Cardiac muscle cell (in vitro differentiated cells and primary cell): ENCODE measurements at regions not wholly inside any gene's neighbourhood (a gene's known extent, or its start where the extent isn't known, plus 50 kb on each side); places are given as distances from the start of the nearest gene placed in this dataset.

Experiments
- DNase-seq, 2 donors: peaks; one replicate each; pipeline versions ENCODE4 v3.0.0 to v3.0.0-alpha.2; 2010 to 2017; ENCODE audit warnings: low read depth in 1 of 2, low spot score in 1 of 2
- H3K27ac ChIP-seq: fragments of 200-600 bp; sonication (generic); 2 replicates; pipeline ENCODE4 v1.5.1; 2016
- H3K27me3 ChIP-seq: fragments of 200-600 bp; sonication (generic); 2 replicates; pipeline ENCODE4 v1.6.0; 2016; ENCODE audit warnings: control low read depth
- H3K36me3 ChIP-seq: fragments of 200-600 bp; sonication (generic); 2 replicates; pipeline ENCODE4 v1.5.1; 2016; ENCODE audit warnings: control low read depth
- H3K4me1 ChIP-seq: fragments of 200-600 bp; sonication (generic); 2 replicates; pipeline ENCODE4 v1.8.1; 2017; ENCODE audit warnings: low read depth, mild to moderate bottlenecking, mixed run types
- H3K4me3 ChIP-seq: fragments of 200-600 bp; sonication (generic); 2 replicates; pipeline ENCODE4 v1.5.1; 2016; ENCODE audit warnings: mild to moderate bottlenecking
- H3K9me3 ChIP-seq: fragments of 200-600 bp; sonication (generic); 2 replicates; pipeline ENCODE4 v1.5.1; 2017; ENCODE audit warnings: low read depth, mild to moderate bottlenecking, control low read depth
- CTCF ChIP-seq: IDR thresholded peaks from 2 replicates; pipeline ENCODE4 v1.5.1; 2012; ENCODE audit warnings: low read depth, mild to moderate bottlenecking, low read length

GRCh38 chr12:38149395-38150073 lies 167.0 kb upstream of the ALG10B start:
- Histone ChIP-seq H3K27me3 (no peaks in the 10 kb centered on the region), H3K9me3 (no peaks in the 10 kb centered on the region), H3K27ac (no peak overlapping the region), H3K4me1 (no peaks in the 10 kb centered on the region), H3K4me3 (no peak overlapping the region), H3K36me3 (no peaks in the 10 kb centered on the region)
- no peak for TF ChIP-seq CTCF
- no peak for DNase-seq

GRCh38 chr12:38151991-38152700 lies 164.4 kb upstream of the ALG10B start:
- TF ChIP-seq CTCF, result no peak
- Histone ChIP-seq H3K36me3 (no peaks in the 10 kb centered on the region), H3K9me3 (no peaks in the 10 kb centered on the region), H3K27me3 (no peaks in the 10 kb centered on the region), H3K4me3 (no peak overlapping the region), H3K4me1 (no peaks in the 10 kb centered on the region), H3K27ac (no peak overlapping the region)
- DNase-seq, result no peak

DNA sequence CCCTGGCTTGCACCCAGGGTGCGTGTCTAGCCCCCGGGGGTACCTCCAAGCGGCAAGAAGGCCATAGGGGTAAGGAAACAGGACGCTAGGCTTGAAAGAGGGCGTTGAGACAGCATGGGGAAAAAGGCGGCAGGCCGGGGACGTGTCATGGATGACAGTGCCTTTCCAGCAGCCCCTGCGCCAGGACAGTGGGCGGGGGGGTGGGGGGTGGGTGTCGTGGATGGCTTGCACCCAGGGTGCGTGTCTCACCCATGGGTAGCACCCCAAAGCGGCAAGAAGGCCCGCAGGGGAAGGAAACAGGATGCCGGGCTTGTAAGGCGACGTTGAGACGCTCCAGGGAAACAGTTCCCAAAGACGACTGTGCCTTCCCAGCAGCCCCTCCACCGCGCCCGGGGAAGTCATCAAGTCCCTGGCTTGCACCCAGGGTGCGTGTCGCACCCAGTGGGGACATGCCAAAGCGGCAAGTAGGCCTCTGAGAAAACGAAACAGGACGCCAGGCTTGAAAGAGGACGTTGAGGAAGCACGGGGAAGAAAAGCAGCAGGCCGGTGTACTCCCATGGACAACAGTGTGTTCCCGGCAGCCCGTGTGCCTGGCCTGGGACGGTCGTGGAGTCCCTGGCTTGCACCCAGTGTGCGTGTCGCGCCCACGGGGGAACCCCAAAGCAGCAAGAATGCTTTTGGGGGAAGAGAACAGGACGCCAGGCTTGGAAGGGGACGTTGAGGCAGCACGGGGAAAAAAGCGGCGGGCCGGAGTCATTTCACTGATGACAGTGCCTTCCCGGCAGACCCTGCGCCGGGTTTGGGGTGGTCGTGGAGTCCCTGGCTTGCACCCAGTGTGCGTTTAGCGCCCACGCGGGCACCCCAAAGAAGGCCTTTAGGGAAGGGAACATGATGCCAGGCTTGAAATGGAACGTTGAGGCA lies 163.5 kb upstream of the ALG10B start:
- Histone ChIP-seq H3K27ac (no peak overlapping the region), H3K9me3 (no peaks in the 10 kb centered on the region)
- TF ChIP-seq CTCF, result no peak

DNA sequence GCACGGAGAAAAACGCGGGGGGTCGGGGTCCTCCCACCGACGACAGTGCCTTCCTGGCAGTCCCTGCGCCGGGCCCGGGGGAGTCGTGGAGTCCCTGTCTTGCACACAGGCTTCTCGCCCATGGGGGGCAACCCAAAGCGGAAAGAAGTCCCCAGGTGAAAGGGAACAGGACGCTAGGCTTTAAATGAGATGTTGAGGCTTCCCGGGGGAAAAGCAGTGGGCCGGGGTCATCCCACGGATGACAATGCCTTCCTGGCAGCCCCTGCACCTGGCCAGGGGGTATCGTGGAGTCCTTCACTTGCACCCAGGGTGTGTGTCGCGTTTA lies 162.9 kb upstream of the ALG10B start:
- Histone ChIP-seq H3K27ac (no peak overlapping the region), H3K4me1 (no peaks in the 10 kb centered on the region), H3K9me3 (no peaks in the 10 kb centered on the region), H3K27me3 (no peaks in the 10 kb centered on the region), H3K36me3 (no peaks in the 10 kb centered on the region), H3K4me3 (no peak overlapping the region)
- no peak for TF ChIP-seq CTCF
- DNase-seq, result no peak

More for the DNA sequence above, 163.5 kb upstream of the ALG10B start:
- Histone ChIP-seq H3K4me3 (no peak overlapping the region), H3K4me1 (no peaks in the 10 kb centered on the region), H3K36me3 (no peaks in the 10 kb centered on the region), H3K27me3 (no peaks in the 10 kb centered on the region)
- no peak for DNase-seq

- Histone ChIP-seq H3K36me3 (no peaks in the 10 kb centered on the region), H3K27me3 (no peaks in the 10 kb centered on the region), H3K9me3 (no peaks in the 10 kb centered on the region), H3K27ac (no peak overlapping the region), H3K4me1 (no peaks in the 10 kb centered on the region), H3K4me3 (no peak overlapping the region)
- no peak for DNase-seq
- no peak for TF ChIP-seq CTCF
Observed at GRCh38 chr12:38154096-38155019, 162.2 kb upstream of the ALG10B start.
